ENCODE measurements at regions not wholly inside any gene's neighbourhood (a gene's known extent, or its start where the extent isn't known, plus 50 kb on each side); places are given as distances from the start of the nearest gene placed in this dataset.

DNA sequence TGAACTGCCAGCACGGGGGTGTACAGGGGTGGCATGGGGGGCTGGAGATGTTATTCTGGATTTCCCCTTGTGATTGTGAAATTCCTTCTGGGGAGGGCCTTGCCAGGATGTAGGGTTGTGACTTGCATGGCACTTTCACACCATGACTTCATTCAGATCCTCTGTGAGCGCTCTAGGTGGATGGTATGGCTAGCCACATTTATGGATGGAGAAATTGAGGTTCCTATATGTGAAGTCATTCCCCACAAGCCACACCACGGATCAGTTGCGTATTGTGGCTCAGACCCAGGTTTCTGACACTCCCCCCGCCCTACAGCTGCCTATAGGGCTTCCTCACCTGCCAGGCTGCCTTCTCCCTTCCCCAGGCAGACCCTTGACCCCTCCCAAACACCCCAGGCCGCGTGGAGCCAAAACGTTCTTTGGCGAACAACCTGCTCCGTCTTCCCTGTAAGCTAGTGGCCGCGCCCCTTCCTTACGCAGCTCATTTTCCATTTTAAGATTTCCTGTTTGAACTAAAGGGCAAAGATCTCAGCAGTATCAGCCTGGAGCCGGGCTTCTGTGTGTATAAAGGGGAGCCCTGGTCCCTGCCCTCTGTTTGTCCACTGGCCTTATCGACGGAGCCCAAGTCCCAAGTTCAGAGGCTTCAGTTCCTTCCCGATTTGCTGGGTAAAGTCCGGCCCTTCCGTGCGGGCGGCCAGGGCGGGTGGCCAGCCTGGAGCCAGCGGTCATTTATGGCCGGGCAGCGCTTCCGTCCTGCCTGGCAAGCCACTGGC is 97.8 kb upstream of the KLF4 start (continued):
- TF ChIP-seq, protein P1, sequence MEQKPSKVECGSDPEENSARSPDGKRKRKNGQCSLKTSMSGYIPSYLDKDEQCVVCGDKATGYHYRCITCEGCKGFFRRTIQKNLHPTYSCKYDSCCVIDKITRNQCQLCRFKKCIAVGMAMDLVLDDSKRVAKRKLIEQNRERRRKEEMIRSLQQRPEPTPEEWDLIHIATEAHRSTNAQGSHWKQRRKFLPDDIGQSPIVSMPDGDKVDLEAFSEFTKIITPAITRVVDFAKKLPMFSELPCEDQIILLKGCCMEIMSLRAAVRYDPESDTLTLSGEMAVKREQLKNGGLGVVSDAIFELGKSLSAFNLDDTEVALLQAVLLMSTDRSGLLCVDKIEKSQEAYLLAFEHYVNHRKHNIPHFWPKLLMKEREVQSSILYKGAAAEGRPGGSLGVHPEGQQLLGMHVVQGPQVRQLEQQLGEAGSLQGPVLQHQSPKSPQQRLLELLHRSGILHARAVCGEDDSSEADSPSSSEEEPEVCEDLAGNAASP (CRISPR knock-in tag; IDR thresholded peaks at IDR 0.05; ENCODE audit: borderline replicate concordance), result no peak
- TF ChIP-seq, protein P2, sequence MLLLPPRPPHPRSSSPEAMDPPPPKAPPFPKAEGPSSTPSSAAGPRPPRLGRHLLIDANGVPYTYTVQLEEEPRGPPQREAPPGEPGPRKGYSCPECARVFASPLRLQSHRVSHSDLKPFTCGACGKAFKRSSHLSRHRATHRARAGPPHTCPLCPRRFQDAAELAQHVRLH (CRISPR knock-in tag; IDR thresholded peaks at IDR 0.05; ENCODE audit: borderline replicate concordance, low read depth), result no peak
- 0 out of 2 replicates have a peak, but pooled peaks have one; percentile 29 for TF ChIP-seq ZNF777 (CRISPR knock-in tag; IDR thresholded peaks at IDR 0.05)
- no peak for TF ChIP-seq ATAD3A (CRISPR knock-in tag; IDR thresholded peaks at IDR 0.05)
- no peak for TF ChIP-seq MLLT10 (CRISPR knock-in tag; IDR thresholded peaks at IDR 0.05)
- no peak for TF ChIP-seq ZNF225 (CRISPR knock-in tag; IDR thresholded peaks at IDR 0.05)
- TF ChIP-seq RAD21 (CRISPR knock-in tag; IDR thresholded peaks at IDR 0.05), result no peak
- TF ChIP-seq, protein P3, sequence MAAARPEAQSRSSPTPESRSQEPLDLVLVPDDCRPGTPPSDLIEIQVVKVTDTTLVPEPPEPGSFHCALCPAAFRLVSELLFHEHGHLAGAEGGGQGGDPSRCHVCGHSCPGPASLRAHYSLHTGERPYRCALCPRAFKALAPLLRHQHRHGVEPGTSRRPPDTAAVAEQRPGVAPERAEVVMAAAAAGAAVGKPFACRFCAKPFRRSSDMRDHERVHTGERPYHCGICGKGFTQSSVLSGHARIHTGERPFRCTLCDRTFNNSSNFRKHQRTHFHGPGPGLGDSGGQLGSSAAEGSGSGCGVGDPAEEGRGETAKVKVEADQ (CRISPR knock-in tag; IDR thresholded peaks at IDR 0.05; ENCODE audit: borderline replicate concordance), result 0 out of 2 replicates have a peak, but pooled peaks have one; percentile 43
- TF ChIP-seq ZNF33B (CRISPR knock-in tag; IDR thresholded peaks at IDR 0.05), result no peak
- TF ChIP-seq, protein P4, sequence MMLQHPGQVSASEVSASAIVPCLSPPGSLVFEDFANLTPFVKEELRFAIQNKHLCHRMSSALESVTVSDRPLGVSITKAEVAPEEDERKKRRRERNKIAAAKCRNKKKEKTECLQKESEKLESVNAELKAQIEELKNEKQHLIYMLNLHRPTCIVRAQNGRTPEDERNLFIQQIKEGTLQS (CRISPR knock-in tag; IDR thresholded peaks at IDR 0.05), result no peak
- no peak for TF ChIP-seq NFIB (CRISPR knock-in tag; IDR thresholded peaks at IDR 0.05; ENCODE audit: borderline replicate concordance)
- TF ChIP-seq TBL1XR1 (IDR thresholded peaks at IDR 0.05; ENCODE audit: borderline replicate concordance, low read length, partially characterized antibody), result no peak
- no peak for TF ChIP-seq ZNF263 (CRISPR knock-in tag; IDR thresholded peaks at IDR 0.05)
- no peak for TF ChIP-seq ZBTB8A (CRISPR knock-in tag; IDR thresholded peaks at IDR 0.05; ENCODE audit: borderline replicate concordance, low read depth)
- no peak for TF ChIP-seq NONO (IDR thresholded peaks at IDR 0.05)
- TF ChIP-seq NONO (CRISPR knock-in tag; conservative IDR thresholded peaks at IDR 0.05), result 0 out of 2 replicates have a peak, but pooled peaks have one; percentile 38
- no peak for TF ChIP-seq ZBTB42 (CRISPR knock-in tag; IDR thresholded peaks at IDR 0.05)
- TF ChIP-seq HMG20B (CRISPR knock-in tag; conservative IDR thresholded peaks at IDR 0.05), result no peak
- TF ChIP-seq ZNF180 (CRISPR knock-in tag; IDR thresholded peaks at IDR 0.05; ENCODE audit: borderline replicate concordance, low read depth), result no peak
- 0 out of 2 replicates have a peak, but pooled peaks have one; percentile 27 for TF ChIP-seq HNRNPL (IDR thresholded peaks at IDR 0.05; ENCODE audit: low read depth, low read length)
- TF ChIP-seq, protein P5, sequence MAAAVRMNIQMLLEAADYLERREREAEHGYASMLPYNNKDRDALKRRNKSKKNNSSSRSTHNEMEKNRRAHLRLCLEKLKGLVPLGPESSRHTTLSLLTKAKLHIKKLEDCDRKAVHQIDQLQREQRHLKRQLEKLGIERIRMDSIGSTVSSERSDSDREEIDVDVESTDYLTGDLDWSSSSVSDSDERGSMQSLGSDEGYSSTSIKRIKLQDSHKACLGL (CRISPR knock-in tag; IDR thresholded peaks at IDR 0.05), result no peak
- no peak for TF ChIP-seq SP1 (IDR thresholded peaks at IDR 0.05)
- no peak for TF ChIP-seq SP1 (CRISPR knock-in tag; IDR thresholded peaks at IDR 0.05)
- no peak for TF ChIP-seq SIX4 (CRISPR knock-in tag; IDR thresholded peaks at IDR 0.05)

All from HepG2 (cell line).